ENCODE measurements at regions not wholly inside any gene's neighbourhood (a gene's known extent, or its start where the extent isn't known, plus 50 kb on each side); places are given as distances from the start of the nearest gene placed in this dataset.

- Histone ChIP-seq H3K9ac (replicated peaks in 1 of 4; ENCODE audit: extremely low read depth in 1 of 4, low read depth in 3 of 4, low read length in 3 of 4) (no peak overlapping the region), H4K5ac (ENCODE audit: insufficient read length, low read depth, low read length) (no peak overlapping the region), H3K18ac (ENCODE audit: extremely low read depth, low read length) (no peak overlapping the region), H2BK15ac (ENCODE audit: low read length) (no peak overlapping the region), H3K27me3 (replicated peaks in 1 of 4; ENCODE audit: control insufficient read depth in 3 of 4, extremely low read depth in 1 of 4, insufficient read depth in 3 of 4, low read length in 3 of 4) (no peaks in the 10 kb centered on the region; a peak in 1 of 7 replicates), H3K27ac (ENCODE audit: low read depth, low read length) (no peak overlapping the region), H3K36me3 (ENCODE audit: control insufficient read depth in 2 of 4, insufficient read depth in 4 of 4, low read length in 3 of 4) (no peaks in the 10 kb centered on the region), H3K4me1 (replicated peaks in 1 of 4; ENCODE audit: control insufficient read depth in 3 of 4, insufficient read depth in 4 of 4, low read length in 3 of 4) (no peaks in the 10 kb centered on the region), H2AK5ac (ENCODE audit: low read depth, low read length) (no peak overlapping the region), H3K23me2 (ENCODE audit: low read depth, low read length) (no peaks in the 10 kb centered on the region), H4K8ac (ENCODE audit: extremely low read depth, insufficient read depth, low read length) (no peak overlapping the region), H3K79me2 (ENCODE audit: control insufficient read depth in 1 of 2, insufficient read depth in 2 of 2, low read length in 2 of 2) (no peaks in the 10 kb centered on the region), H3K9me3 (ENCODE audit: insufficient read depth in 2 of 2, low read depth in 1 of 2, low read length in 1 of 2) (no peaks in the 10 kb centered on the region; a peak in 1 of 4 replicates), H2BK5ac (ENCODE audit: low read depth, low read length) (no peak overlapping the region), H3K4ac (replicated peaks; ENCODE audit: insufficient read length, low read depth, low read length) (no peak overlapping the region), H3K79me1 (ENCODE audit: low read depth, low read length) (no peaks in the 10 kb centered on the region), H4K20me1 (replicated peaks in 1 of 2; ENCODE audit: control insufficient read depth in 1 of 2, insufficient read depth in 2 of 2, low read length in 2 of 2) (no peaks in the 10 kb centered on the region), H3K23ac (ENCODE audit: insufficient read length) (no peak overlapping the region), H3K4me2 (ENCODE audit: insufficient read depth in 1 of 2, low read depth in 2 of 2, low read length in 2 of 2) (no peak overlapping the region), H2BK12ac (ENCODE audit: low read depth, low read length) (no peak overlapping the region), H4K91ac (replicated peaks; ENCODE audit: insufficient read length, low read length) (no peak overlapping the region), H3K14ac (ENCODE audit: insufficient read length) (no peak overlapping the region), H2BK120ac (replicated peaks; ENCODE audit: low read depth, low read length) (no peak overlapping the region), H2BK20ac (ENCODE audit: low read length) (no peak overlapping the region), H3K56ac (replicated peaks; ENCODE audit: insufficient read length, low read depth, low read length) (no peak overlapping the region), H3K4me3 (ENCODE audit: extremely low read depth in 1 of 4, insufficient read depth in 2 of 4, low read depth in 3 of 4, low read length in 4 of 4) (no peak overlapping the region), H2AFZ (ENCODE audit: low read length) (0 out of 2 replicates have a peak overlapping the region, but pooled peaks have one; percentile 40)
- ChIA-PET POLR2A (ENCODE audit: partially characterized antibody) (no interaction called here), CTCF (ENCODE audit: partially characterized antibody) (interaction anchor here (0.7 kb wide), 1 partner anchor 94 kb away, joined by 4 read pairs; no protein-coding TSS in a partner anchor)
- peak; percentile 34 to 43 for TF ChIP-seq RAD21 (IDR thresholded peaks at IDR 0.05 in 1 of 2, conservative IDR thresholded peaks at IDR 0.05 in 1 of 2; ENCODE audit: low read depth in 2 of 2, low read length in 2 of 2)
- no peak for TF ChIP-seq MAFK (IDR thresholded peaks at IDR 0.05; ENCODE audit: low read depth, low read length)
- peak in 1 of 3 experiments; percentile 22; a peak in 1 of 4 replicates for TF ChIP-seq CTCF (IDR thresholded peaks at IDR 0.05; ENCODE audit: control extremely low read depth in 1 of 3, insufficient read depth in 1 of 3, low read depth in 1 of 3, low read length in 3 of 3)
- no peak for DNase-seq (ENCODE audit: low read depth in 1 of 2, low spot score in 2 of 2)
- no peak for FAIRE-seq
- WGBS, 2 experiments (ENCODE audit: extremely low coverage in 1 of 2, insufficient coverage in 1 of 2, insufficient read length in 1 of 2, insufficient replicate concordance in 2 of 2, low coverage in 1 of 2, low lambda C conversion rate in 2 of 2, missing lambda C conversion rate in 1 of 2) = 91% methylated on average over 8 of the region's 8 CpGs; no CpG with 5 or more reads in 1 of the 2 experiments
Measured at GRCh38 chr5:133773247-133774202, 161.2 kb upstream of the FSTL4 start.
